Liver (tissue), 8 donors: ENCODE measurements at regions not wholly inside any gene's neighbourhood (a gene's known extent, or its start where the extent isn't known, plus 50 kb on each side); places are given as distances from the start of the nearest gene placed in this dataset.

Experiments used
- DNase-seq: peaks from one replicate; pipeline ENCODE4 v3.0.0-alpha.2; 2017; ENCODE audit warnings: low spot score
- H3K27ac ChIP-seq, 2 donors: one replicate each; pipeline ENCODE4 v1.7.0; 2013; ENCODE audit warnings: inconsistent platforms in 2 of 2, low read length in 2 of 2, control low read depth in 1 of 2, low read depth in 1 of 2, mild to moderate bottlenecking in 1 of 2
- H3K27me3 ChIP-seq, 4 donors: one replicate each; pipeline versions ENCODE4 v1.6.1 to v1.7.0; 2013; ENCODE audit warnings: low read length in 3 of 4, inconsistent platforms in 1 of 4, mild to moderate bottlenecking in 1 of 4, moderate library complexity in 1 of 4; ENCODE audit not compliant: control insufficient read depth in 4 of 4, insufficient read depth in 4 of 4
- H3K36me3 ChIP-seq, 4 donors: one replicate each; pipeline versions ENCODE4 v1.6.1 to v1.7.0; 2013; ENCODE audit warnings: low read length in 3 of 4, mild to moderate bottlenecking in 3 of 4, low read depth in 1 of 4, moderate library complexity in 1 of 4; ENCODE audit not compliant: control insufficient read depth in 4 of 4, insufficient read depth in 3 of 4
- H3K4me1 ChIP-seq, 4 donors: one replicate each; pipeline versions ENCODE4 v1.6.1 to v1.7.0; 2013; ENCODE audit warnings: low read length in 3 of 4, mild to moderate bottlenecking in 3 of 4, moderate library complexity in 1 of 4; ENCODE audit not compliant: control insufficient read depth in 4 of 4, insufficient read depth in 4 of 4
- H3K4me3 ChIP-seq, 3 donors: one replicate each; pipeline versions ENCODE4 v1.6.1 to v1.7.0; 2013; ENCODE audit warnings: low read length in 3 of 3, control low read depth in 1 of 3, low read depth in 1 of 3, mild to moderate bottlenecking in 1 of 3
- H3K9ac ChIP-seq, 2 donors: one replicate each; pipeline ENCODE4 v1.7.0; 2013; ENCODE audit warnings: low read length in 2 of 2, mild to moderate bottlenecking in 2 of 2, moderate library complexity in 2 of 2, control low read depth in 1 of 2, low read depth in 1 of 2
- H3K9me3 ChIP-seq, 4 donors: one replicate each; pipeline versions ENCODE4 v1.6.1 to v1.7.0; 2013; ENCODE audit warnings: low read length in 3 of 4; ENCODE audit not compliant: control insufficient read depth in 4 of 4
- ATF3 ChIP-seq: IDR thresholded peaks from 2 replicates; pipeline ENCODE4 v1.6.1; 2016; ENCODE audit warnings: antibody characterized with exemption
- CTCF ChIP-seq: fragments of 150-350 bp; IDR thresholded peaks from 2 replicates; pipeline ENCODE4 v1.5.1; 2017; ENCODE audit warnings: improper control_type of control experiment, low read depth, low read length; ENCODE audit not compliant: missing input control
- EGR1 ChIP-seq, 2 donors: IDR thresholded peaks; 2 replicates each; pipeline ENCODE4 v1.6.1; 2016 to 2018; ENCODE audit warnings: antibody characterized with exemption in 2 of 2, low read depth in 2 of 2
- FOXA1 ChIP-seq: IDR thresholded peaks from 2 replicates; pipeline ENCODE4 v1.6.1; 2016; ENCODE audit warnings: antibody characterized with exemption
- FOXA2 ChIP-seq: IDR thresholded peaks from 2 replicates; pipeline ENCODE4 v1.6.1; 2016; ENCODE audit warnings: antibody characterized with exemption
- GABPA ChIP-seq, 2 donors: IDR thresholded peaks in 1 of 2; conservative IDR thresholded peaks in 1 of 2; 2 replicates each; pipeline ENCODE4 v1.6.1; 2016; ENCODE audit warnings: antibody characterized with exemption in 2 of 2, mild to moderate bottlenecking in 1 of 2, moderate library complexity in 1 of 2
- HNF4A ChIP-seq, 2 donors: conservative IDR thresholded peaks; 2 replicates each; pipeline ENCODE4 v1.6.1; 2016; ENCODE audit warnings: antibody characterized with exemption in 2 of 2, mild to moderate bottlenecking in 2 of 2
- HNF4G ChIP-seq: IDR thresholded peaks from 2 replicates; pipeline ENCODE4 v1.6.1; 2016; ENCODE audit warnings: antibody characterized with exemption
- JUND ChIP-seq, 2 donors: IDR thresholded peaks; 2 replicates each; pipeline ENCODE4 v1.6.1; 2016; ENCODE audit warnings: antibody characterized with exemption in 2 of 2
- MAX ChIP-seq: IDR thresholded peaks from 2 replicates; pipeline ENCODE4 v1.6.1; 2016; ENCODE audit warnings: antibody characterized with exemption
- NR2F2 ChIP-seq: IDR thresholded peaks from 2 replicates; pipeline ENCODE4 v1.6.1; 2016; ENCODE audit warnings: antibody characterized with exemption
- RAD21 ChIP-seq, 2 donors: IDR thresholded peaks; 2 replicates each; pipeline ENCODE4 v1.6.1; 2016; ENCODE audit warnings: antibody characterized with exemption in 2 of 2, mild to moderate bottlenecking in 2 of 2
- REST ChIP-seq: IDR thresholded peaks from 2 replicates; pipeline ENCODE4 v1.6.1; 2016; ENCODE audit warnings: antibody characterized with exemption, mild to moderate bottlenecking
- RXRA ChIP-seq, 2 donors: IDR thresholded peaks; 2 replicates each; pipeline ENCODE4 v1.6.1; 2017 to 2018; ENCODE audit warnings: antibody characterized with exemption in 2 of 2, mild to moderate bottlenecking in 1 of 2
- SP1 ChIP-seq: IDR thresholded peaks from 2 replicates; pipeline ENCODE4 v1.6.1; 2018; ENCODE audit warnings: antibody characterized with exemption, mild to moderate bottlenecking
- ZBTB33 ChIP-seq: IDR thresholded peaks from 2 replicates; pipeline ENCODE4 v1.6.1; 2016; ENCODE audit warnings: antibody characterized with exemption
- WGBS: extraction: QIAGEN DNeasy Blood & Tissue Kit; methylation state at CpG from one replicate; pipeline ENCODE4 v1.1.7; 2013; 5-methylcytosine and 5-hydroxymethylcytosine counted together
- donor health status: healthy.
- donor health status: healthy.
- donor health status: healthy.
- donor health status: healthy.
- donor health status: healthy.

- H3K9me3 ChIP-seq = no peaks in the 10 kb centered on the region
- no peak for TF ChIP-seq ZBTB33
- no peak for TF ChIP-seq SP1
- TF ChIP-seq JUND (IDR thresholded peaks at IDR 0.05) = no peak
- TF ChIP-seq CTCF = no peak
- TF ChIP-seq EGR1 (IDR thresholded peaks at IDR 0.05; ENCODE audit: low read depth in 2 of 2) = no peak
- no peak for TF ChIP-seq MAX
- TF ChIP-seq ATF3 = no peak
- no peak for TF ChIP-seq GABPA (IDR thresholded peaks at IDR 0.05 in 1 of 2, conservative IDR thresholded peaks at IDR 0.05 in 1 of 2)
- TF ChIP-seq FOXA1 = no peak
- no peak for TF ChIP-seq RAD21 (IDR thresholded peaks at IDR 0.05)
- TF ChIP-seq RXRA (IDR thresholded peaks at IDR 0.05) = no peak
- no peak for TF ChIP-seq NR2F2
- no peak for TF ChIP-seq HNF4A (conservative IDR thresholded peaks at IDR 0.05)
- TF ChIP-seq REST = no peak
- TF ChIP-seq HNF4G = no peak
- no peak for TF ChIP-seq FOXA2
- H3K27ac ChIP-seq = no peak overlapping the region
- DNase-seq = no peak
- no peaks in the 10 kb centered on the region for H3K27me3 ChIP-seq
- H3K9ac ChIP-seq = no peak overlapping the region
- H3K36me3 ChIP-seq = no peaks in the 10 kb centered on the region
- H3K4me1 ChIP-seq = no peaks in the 10 kb centered on the region
- 96% methylated on average over 1 of the region's 1 CpG for WGBS
- no peak overlapping the region for H3K4me3 ChIP-seq
These were observed 575.4 kb downstream of the SPRY1 start for GRCh38 chr4:123972031-123972430.
